Hepatocyte (in vitro differentiated cells): ENCODE measurements at regions not wholly inside any gene's neighbourhood (a gene's known extent, or its start where the extent isn't known, plus 50 kb on each side); places are given as distances from the start of the nearest gene placed in this dataset.

Experiments
- CTCF ChIP-seq: fragments of 200-600 bp; sonication (generic); IDR thresholded peaks from 2 replicates; pipeline ENCODE4 v1.5.1; 2016; ENCODE audit warnings: antibody characterized with exemption, mild to moderate bottlenecking; ENCODE audit not compliant: poor library complexity
- EZH2 ChIP-seq: fragments of 200-600 bp; sonication (generic); IDR thresholded peaks from 2 replicates; pipeline ENCODE4 v1.6.1; 2016; ENCODE audit warnings: antibody characterized with exemption, mild to moderate bottlenecking, borderline replicate concordance
- EZH2phosphoT487 ChIP-seq: fragments of 200-600 bp; sonication (generic); IDR thresholded peaks from one replicate; pipeline ENCODE4 v1.6.1; 2018; ENCODE audit warnings: antibody characterized with exemption, mild to moderate bottlenecking, low read depth, moderate library complexity; ENCODE audit not compliant: unreplicated experiment, severe bottlenecking

DNA sequence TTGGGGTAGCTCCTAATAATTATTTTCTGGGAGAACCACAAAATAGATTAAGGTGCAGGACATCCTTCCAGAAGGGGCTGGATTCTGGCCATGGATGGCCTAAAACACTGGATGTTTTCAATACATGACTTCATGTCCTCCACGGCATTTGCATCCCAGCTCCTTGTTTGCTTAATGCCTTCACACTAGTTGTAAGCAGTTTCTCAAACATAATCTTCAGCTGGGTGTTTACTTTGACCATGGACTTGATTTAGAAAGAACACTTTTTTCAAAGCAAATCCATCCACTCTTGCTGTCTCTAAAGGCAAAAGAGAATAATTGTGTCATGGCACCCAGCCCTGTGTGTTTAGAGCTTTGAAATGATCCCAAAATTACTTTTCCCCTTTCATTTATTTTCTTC is 82.5 kb upstream of the GSX1 start:
- no peak for TF ChIP-seq CTCF
- no peak for TF ChIP-seq EZH2
- TF ChIP-seq EZH2phosphoT487 = no peak
